SK-N-SH (cell line): ENCODE measurements at regions not wholly inside any gene's neighbourhood (a gene's known extent, or its start where the extent isn't known, plus 50 kb on each side); places are given as distances from the start of the nearest gene placed in this dataset.
"Not testable (repeated sequence)": the region's sequence is repeated elsewhere in the genome, so short reads cannot be mapped to it uniquely, and the experiment has no call there.

ENCODE experiments used
- CTCF ChIA-PET: fragments of 300-600, 350-600 bp; formaldehyde crosslinking; extraction: SDS; loops from one replicate; lab custom pipeline; 2021; lab: Yijun Ruan, JAX
- POLR2A ChIA-PET: fragments of 350-600 bp; sonication (Branson Sonifier 250); formaldehyde crosslinking; extraction: SDS; loops from one replicate; lab custom pipeline; 2020; ENCODE audit warnings: antibody characterized with exemption, inconsistent platforms; lab: Yijun Ruan, JAX
- DNase-seq: peaks from one replicate; pipeline ENCODE4 v3.0.0; 2012
- H2AFZ ChIP-seq: fragments of 200-600 bp; sonication (generic); 2 replicates; pipeline ENCODE4 v1.8.1; 2016; ENCODE audit warnings: antibody characterized with exemption, mild to moderate bottlenecking, low read depth
- H3F3A ChIP-seq: fragments of 200-600 bp; sonication (generic); replicated peaks from 2 replicates; pipeline ENCODE3; 2016; ENCODE audit warnings: antibody characterized with exemption, mild to moderate bottlenecking; ENCODE audit not compliant: insufficient read depth
- H3K27ac ChIP-seq, 2 experiments: fragments of 200-500 bp in 1 of 2; fragments of 200-600 bp in 1 of 2; sonication (Bioruptor generic) in 1 of 2; sonication (generic), shearing (Covaris generic) in 1 of 2; 2 replicates each; pipeline versions ENCODE4 v1.5.1 to v1.6.1; 2014 to 2016; ENCODE audit warnings: low read depth in 2 of 2, inconsistent platforms in 1 of 2, low read length in 1 of 2, mild to moderate bottlenecking in 1 of 2, mixed read lengths in 1 of 2
- H3K27me3 ChIP-seq: fragments of 200-600 bp; sonication (generic), shearing (Covaris generic); 2 replicates; pipeline ENCODE4 v1.6.1; 2016; ENCODE audit warnings: mixed run types; ENCODE audit not compliant: insufficient read depth
- H3K36me3 ChIP-seq, 2 experiments: fragments of 200-500 bp in 1 of 2; fragments of 200-600 bp in 1 of 2; sonication (Bioruptor generic) in 1 of 2; sonication (generic) in 1 of 2; replicated peaks in 1 of 2; 2 replicates each; pipeline versions ENCODE3 to v1.5.1; 2014 to 2016; ENCODE audit warnings: low read length in 1 of 2, mild to moderate bottlenecking in 1 of 2; ENCODE audit not compliant: insufficient read depth in 2 of 2, control insufficient read depth in 1 of 2
- H3K4me1 ChIP-seq, 2 experiments: fragments of 200-500 bp in 1 of 2; fragments of 200-600 bp in 1 of 2; sonication (Bioruptor generic) in 1 of 2; sonication (generic), shearing (Covaris generic) in 1 of 2; 2 replicates each; pipeline versions ENCODE4 v1.5.1 to v1.6.1; 2014 to 2016; ENCODE audit warnings: low read depth in 1 of 2, low read length in 1 of 2, mixed run types in 1 of 2; ENCODE audit not compliant: insufficient read depth in 2 of 2, control insufficient read depth in 1 of 2
- H3K4me2 ChIP-seq: fragments of 200-600 bp; sonication (generic), shearing (Covaris generic); 2 replicates; pipeline ENCODE4 v1.6.1; 2017; ENCODE audit warnings: mixed run types
- H3K4me3 ChIP-seq, 2 experiments: fragments of 200-500 bp in 1 of 2; fragments of 200-600 bp in 1 of 2; sonication (Bioruptor generic) in 1 of 2; sonication (generic), shearing (Covaris generic) in 1 of 2; 2 replicates each; pipeline versions ENCODE4 v1.5.1 to v1.8.1; 2014 to 2016; ENCODE audit warnings: low read depth in 2 of 2, inconsistent platforms in 1 of 2, low read length in 1 of 2, mild to moderate bottlenecking in 1 of 2, mixed read lengths in 1 of 2, moderate library complexity in 1 of 2
- H3K79me2 ChIP-seq: fragments of 200-600 bp; sonication (generic); 2 replicates; pipeline ENCODE4 v1.8.1; 2017; ENCODE audit warnings: mild to moderate bottlenecking; ENCODE audit not compliant: insufficient read depth
- H3K9ac ChIP-seq: fragments of 200-600 bp; sonication (generic); 2 replicates; pipeline ENCODE4 v1.6.1; 2017; ENCODE audit warnings: mixed run types
- H3K9me2 ChIP-seq: fragments of 200-600 bp; sonication (generic); 2 replicates; pipeline ENCODE4 v1.6.1; 2017; ENCODE audit warnings: mixed run types
- H3K9me3 ChIP-seq: fragments of 200-600 bp; sonication (generic); 2 replicates; pipeline ENCODE4 v1.6.1; 2017; ENCODE audit warnings: mixed run types, mild to moderate bottlenecking, moderate library complexity
- H4K20me1 ChIP-seq: fragments of 200-600 bp; sonication (generic); 2 replicates; pipeline ENCODE4 v1.6.1; 2017; ENCODE audit warnings: mild to moderate bottlenecking, mixed run types; ENCODE audit not compliant: insufficient read depth
- CHD2 ChIP-seq: fragments of 150-350 bp; IDR thresholded peaks from 2 replicates; pipeline ENCODE4 v1.6.1; 2018; ENCODE audit warnings: low read length; ENCODE audit not compliant: partially characterized antibody
- ELF1 ChIP-seq: IDR thresholded peaks from 2 replicates; pipeline ENCODE4 v1.4.0; 2012
- EZH2phosphoT487 ChIP-seq: fragments of 200-600 bp; sonication (generic); IDR thresholded peaks from 2 replicates; pipeline ENCODE4 v1.6.1; 2017; ENCODE audit warnings: low read depth, mixed run types, mild to moderate bottlenecking, antibody characterized with exemption, moderate library complexity, borderline replicate concordance
- FOSL2 ChIP-seq: IDR thresholded peaks from 2 replicates; pipeline ENCODE4 v1.4.0; 2012; ENCODE audit warnings: low read depth, mild to moderate bottlenecking, moderate library complexity, borderline replicate concordance
- FOXJ3 ChIP-seq: sonication (generic); formaldehyde crosslinking; IDR thresholded peaks from 2 replicates; pipeline ENCODE4 v1.5.1; 2020; ENCODE audit warnings: mild to moderate bottlenecking, missing genetic modification reagents
- JUND ChIP-seq: IDR thresholded peaks from 2 replicates; pipeline ENCODE4 v1.4.0; 2012
- MXI1 ChIP-seq: IDR thresholded peaks from 2 replicates; pipeline ENCODE4 v1.6.1; 2012; ENCODE audit warnings: mild to moderate bottlenecking, low read depth, low read length, improper control_type of control experiment
- POLR2AphosphoS5 ChIP-seq: IDR thresholded peaks from 2 replicates; pipeline ENCODE4 v1.6.1; 2012; ENCODE audit warnings: low read depth, low read length
- RCOR1 ChIP-seq: fragments of 150-350 bp; IDR thresholded peaks from 2 replicates; pipeline ENCODE4 v1.6.1; 2017; ENCODE audit warnings: antibody characterized with exemption, low read length
- RFX5 ChIP-seq: IDR thresholded peaks from 2 replicates; pipeline ENCODE4 v1.6.1; 2012; ENCODE audit warnings: mild to moderate bottlenecking, improper control_type of control experiment, low read length
- RXRA ChIP-seq: IDR thresholded peaks from 2 replicates; pipeline ENCODE4 v1.4.0; 2012; ENCODE audit warnings: low read depth, mild to moderate bottlenecking, borderline replicate concordance
- SIN3A ChIP-seq: IDR thresholded peaks from 2 replicates; pipeline ENCODE4 v1.6.1; 2012; ENCODE audit warnings: low read depth, mild to moderate bottlenecking, low read length, moderate library complexity, borderline replicate concordance
- SMC3 ChIP-seq: IDR thresholded peaks from 2 replicates; pipeline ENCODE4 v1.6.1; 2012; ENCODE audit warnings: low read depth, low read length, improper control_type of control experiment
- TAF1 ChIP-seq: IDR thresholded peaks from 2 replicates; pipeline ENCODE4 v1.6.1; 2012; ENCODE audit warnings: low read depth, mild to moderate bottlenecking, low read length, moderate library complexity, borderline replicate concordance
- YY1 ChIP-seq: IDR thresholded peaks from 2 replicates; pipeline ENCODE4 v1.4.0; 2012; ENCODE audit warnings: low read depth, mild to moderate bottlenecking
- WGBS: methylation state at CpG from one replicate; pipeline ENCODE4 v1.1.6; 2017; ENCODE audit warnings: low lambda C conversion rate; 5-methylcytosine and 5-hydroxymethylcytosine counted together
- TF ChIP-seq, protein P1 (sequence below): IDR thresholded peaks from 2 replicates; pipeline ENCODE4 v1.6.1; 2012; ENCODE audit warnings: mild to moderate bottlenecking, low read depth, low read length, moderate library complexity
- TF ChIP-seq, protein P2 (sequence below): fragments of 150-350 bp; IDR thresholded peaks from 2 replicates; pipeline ENCODE4 v1.6.1; 2016; ENCODE audit warnings: mild to moderate bottlenecking, low read depth, low read length

DNA sequence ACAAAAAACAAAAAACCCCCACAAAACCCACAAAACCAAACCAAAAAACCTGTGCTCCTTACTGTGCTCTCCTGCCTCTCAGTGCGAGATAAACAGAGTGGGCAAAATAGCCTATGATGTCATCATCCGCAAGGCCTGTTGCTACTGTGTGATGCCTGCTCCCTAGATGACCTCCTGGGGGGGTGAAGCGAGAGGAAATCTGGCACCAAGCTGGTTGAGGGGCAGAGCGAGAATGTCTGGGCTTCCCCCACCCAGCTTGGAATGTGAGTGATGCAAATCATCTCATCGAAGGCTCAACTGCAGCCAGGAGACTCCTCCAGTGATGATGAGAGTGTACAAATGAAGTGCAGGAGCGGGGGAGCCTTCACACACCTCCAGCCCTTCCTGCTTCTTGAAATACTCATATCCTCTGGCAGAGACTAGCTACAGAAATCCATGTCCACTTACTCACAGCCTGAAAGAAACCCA, 57.7 kb upstream of the MAP4K3 start (continued):
- TF ChIP-seq, protein P1, sequence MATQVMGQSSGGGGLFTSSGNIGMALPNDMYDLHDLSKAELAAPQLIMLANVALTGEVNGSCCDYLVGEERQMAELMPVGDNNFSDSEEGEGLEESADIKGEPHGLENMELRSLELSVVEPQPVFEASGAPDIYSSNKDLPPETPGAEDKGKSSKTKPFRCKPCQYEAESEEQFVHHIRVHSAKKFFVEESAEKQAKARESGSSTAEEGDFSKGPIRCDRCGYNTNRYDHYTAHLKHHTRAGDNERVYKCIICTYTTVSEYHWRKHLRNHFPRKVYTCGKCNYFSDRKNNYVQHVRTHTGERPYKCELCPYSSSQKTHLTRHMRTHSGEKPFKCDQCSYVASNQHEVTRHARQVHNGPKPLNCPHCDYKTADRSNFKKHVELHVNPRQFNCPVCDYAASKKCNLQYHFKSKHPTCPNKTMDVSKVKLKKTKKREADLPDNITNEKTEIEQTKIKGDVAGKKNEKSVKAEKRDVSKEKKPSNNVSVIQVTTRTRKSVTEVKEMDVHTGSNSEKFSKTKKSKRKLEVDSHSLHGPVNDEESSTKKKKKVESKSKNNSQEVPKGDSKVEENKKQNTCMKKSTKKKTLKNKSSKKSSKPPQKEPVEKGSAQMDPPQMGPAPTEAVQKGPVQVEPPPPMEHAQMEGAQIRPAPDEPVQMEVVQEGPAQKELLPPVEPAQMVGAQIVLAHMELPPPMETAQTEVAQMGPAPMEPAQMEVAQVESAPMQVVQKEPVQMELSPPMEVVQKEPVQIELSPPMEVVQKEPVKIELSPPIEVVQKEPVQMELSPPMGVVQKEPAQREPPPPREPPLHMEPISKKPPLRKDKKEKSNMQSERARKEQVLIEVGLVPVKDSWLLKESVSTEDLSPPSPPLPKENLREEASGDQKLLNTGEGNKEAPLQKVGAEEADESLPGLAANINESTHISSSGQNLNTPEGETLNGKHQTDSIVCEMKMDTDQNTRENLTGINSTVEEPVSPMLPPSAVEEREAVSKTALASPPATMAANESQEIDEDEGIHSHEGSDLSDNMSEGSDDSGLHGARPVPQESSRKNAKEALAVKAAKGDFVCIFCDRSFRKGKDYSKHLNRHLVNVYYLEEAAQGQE, result peak; percentile 57; the same call in 1 of the 2 replicates
- TF ChIP-seq JUND (peak; percentile 64), RCOR1 (no peak), RFX5 (no peak), EZH2phosphoT487 (no peak)
- TF ChIP-seq, protein P2, sequence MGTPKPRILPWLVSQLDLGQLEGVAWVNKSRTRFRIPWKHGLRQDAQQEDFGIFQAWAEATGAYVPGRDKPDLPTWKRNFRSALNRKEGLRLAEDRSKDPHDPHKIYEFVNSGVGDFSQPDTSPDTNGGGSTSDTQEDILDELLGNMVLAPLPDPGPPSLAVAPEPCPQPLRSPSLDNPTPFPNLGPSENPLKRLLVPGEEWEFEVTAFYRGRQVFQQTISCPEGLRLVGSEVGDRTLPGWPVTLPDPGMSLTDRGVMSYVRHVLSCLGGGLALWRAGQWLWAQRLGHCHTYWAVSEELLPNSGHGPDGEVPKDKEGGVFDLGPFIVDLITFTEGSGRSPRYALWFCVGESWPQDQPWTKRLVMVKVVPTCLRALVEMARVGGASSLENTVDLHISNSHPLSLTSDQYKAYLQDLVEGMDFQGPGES, result no peak

DNA sequence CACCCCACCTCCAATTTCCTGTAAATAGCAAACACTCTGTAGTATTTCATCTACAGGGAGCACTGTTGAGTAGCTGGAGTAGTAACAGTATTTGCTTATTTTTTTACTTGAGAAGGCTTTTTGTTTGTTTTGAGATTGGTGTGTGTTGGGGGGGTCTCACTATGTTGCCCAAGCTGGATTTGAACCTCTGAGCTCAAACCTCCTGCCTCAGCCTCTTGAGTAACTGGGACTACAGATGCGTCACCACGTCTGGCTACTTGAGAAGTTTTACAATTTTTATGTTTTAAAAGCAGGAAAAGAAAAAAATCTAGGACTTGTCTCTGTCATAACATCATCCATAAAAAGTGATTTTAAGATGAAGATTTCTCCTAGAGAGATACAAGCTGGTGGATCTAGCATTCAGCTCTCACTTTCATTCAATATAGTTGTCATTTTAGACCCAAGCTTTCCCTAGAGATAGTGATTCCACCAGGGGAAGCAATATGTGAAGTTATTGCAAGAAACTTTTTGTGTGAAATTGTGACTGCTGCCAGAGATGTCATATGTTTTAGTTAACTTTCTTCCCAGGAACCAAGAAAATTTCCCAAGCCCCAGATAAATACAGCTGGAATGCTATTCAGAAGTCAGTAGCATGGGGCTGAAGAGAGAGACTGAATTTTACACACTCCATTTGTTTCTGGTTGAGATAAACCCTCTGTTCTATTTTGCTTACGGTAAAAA, 60.2 kb upstream of the MAP4K3 start:
- TF ChIP-seq YY1 (no peak), CHD2 (no peak), SIN3A (no peak), RXRA (no peak), POLR2AphosphoS5 (no peak), ELF1 (no peak), JUND (no peak), RFX5 (no peak), MXI1 (no peak), TAF1 (no peak), FOXJ3 (CRISPR knock-in tag) (no peak), SMC3 (no peak), FOSL2 (no peak)
- no peaks in the 10 kb centered on the region for H3K36me3 ChIP-seq
- no peak for DNase-seq
- H3F3A ChIP-seq, result peaks cover 20% of the 10 kb centered on the region
- no peaks in the 10 kb centered on the region for H3K27me3 ChIP-seq
- H3K27ac ChIP-seq, result no peak overlapping the region
- peaks cover 0 to 8% of the 10 kb centered on the region in 2 experiments; a peak in 2 of 4 replicates for H3K4me1 ChIP-seq
- H3K9ac ChIP-seq, result no peak overlapping the region
- H3K4me3 ChIP-seq, result no peak overlapping the region
- no peak overlapping the region for H2AFZ ChIP-seq
- no peak overlapping the region for H3K4me2 ChIP-seq
- WGBS, result 98% methylated on average over 3 of the region's 3 CpGs
- H3K79me2 ChIP-seq, result no peaks in the 10 kb centered on the region
- CTCF ChIA-PET, result interaction anchor here (0.8 to 1.4 kb wide), 5 partner anchors 10 to 200 kb away, joined by 3 to 5 read pairs (median 3); no protein-coding TSS in a partner anchor
- H3K9me2 ChIP-seq, result no peaks in the 10 kb centered on the region
- H4K20me1 ChIP-seq, result no peaks in the 10 kb centered on the region
- POLR2A ChIA-PET, result interaction anchor here (0.5 kb wide), 1 partner anchor 429 kb away, joined by 8 read pairs; no protein-coding TSS in a partner anchor
- no peaks in the 10 kb centered on the region for H3K9me3 ChIP-seq

DNA sequence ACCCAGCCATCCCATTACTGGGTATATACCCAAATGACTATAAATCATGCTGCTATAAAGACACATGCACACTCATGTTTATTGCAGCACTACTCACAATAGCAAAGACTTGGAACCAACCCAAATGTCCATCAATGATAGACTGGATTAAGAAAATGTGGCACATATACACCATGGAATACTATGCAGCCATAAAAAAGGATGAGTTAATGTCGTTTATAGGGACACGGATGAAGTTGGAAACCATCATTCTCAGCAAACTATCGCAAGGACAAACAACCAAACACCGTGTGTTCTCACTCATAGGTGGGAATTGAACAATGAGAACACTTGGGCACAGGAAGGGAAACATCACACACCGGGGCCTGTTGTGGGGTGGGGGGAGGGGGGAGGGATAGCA, 61.1 kb upstream of the MAP4K3 start:
- H3K27ac ChIP-seq, DNase-seq, H3K79me2 ChIP-seq, POLR2A ChIA-PET, H3K9me3 ChIP-seq, H4K20me1 ChIP-seq, H3K9me2 ChIP-seq, H3K4me2 ChIP-seq, CTCF ChIA-PET, H3K36me3 ChIP-seq, H2AFZ ChIP-seq, H3K4me1 ChIP-seq, H3K9ac ChIP-seq, H3K27me3 ChIP-seq, H3K4me3 ChIP-seq: not testable (repeated sequence)
- 70% methylated on average over 5 of the region's 5 CpGs for WGBS
- peaks cover 13% of the 10 kb centered on the region for H3F3A ChIP-seq
